ENCODE measurements at regions not wholly inside any gene's neighbourhood (a gene's known extent, or its start where the extent isn't known, plus 50 kb on each side); places are given as distances from the start of the nearest gene placed in this dataset.

- TF ChIP-seq POLR2AphosphoS5 (IDR thresholded peaks at IDR 0.05; ENCODE audit: low read depth, low read length) (no peak), REST (IDR thresholded peaks at IDR 0.05; ENCODE audit: insufficient read depth in 1 of 2, low read depth in 2 of 2, low read length in 2 of 2) (no peak), TAF1 (IDR thresholded peaks at IDR 0.05; ENCODE audit: borderline replicate concordance, insufficient read depth, low read length) (no peak), FOXP2 (optimal IDR thresholded peaks at IDR 0.05; ENCODE audit: borderline replicate concordance, extremely low read depth, extremely low read length, insufficient read depth) (no peak), SIN3A (IDR thresholded peaks at IDR 0.05; ENCODE audit: borderline replicate concordance, insufficient read depth, low read length) (no peak)
Measured at GRCh38 chr1:59094001-59094400, 202.9 kb upstream of the FGGY start.

GRCh38 chr1:59096501-59096900, 200.4 kb upstream of the FGGY start:
- TF ChIP-seq SIN3A (IDR thresholded peaks at IDR 0.05; ENCODE audit: borderline replicate concordance, insufficient read depth, low read length), result no peak

GRCh38 chr1:59098655-59099054, 198.2 kb upstream of the FGGY start:
- TF ChIP-seq SIN3A (IDR thresholded peaks at IDR 0.05; ENCODE audit: borderline replicate concordance, insufficient read depth, low read length) (no peak), TAF1 (IDR thresholded peaks at IDR 0.05; ENCODE audit: borderline replicate concordance, insufficient read depth, low read length) (no peak), FOXP2 (optimal IDR thresholded peaks at IDR 0.05; ENCODE audit: borderline replicate concordance, extremely low read depth, extremely low read length, insufficient read depth) (no peak), POLR2AphosphoS5 (IDR thresholded peaks at IDR 0.05; ENCODE audit: low read depth, low read length) (no peak), REST (IDR thresholded peaks at IDR 0.05; ENCODE audit: insufficient read depth in 1 of 2, low read depth in 2 of 2, low read length in 2 of 2) (no peak)

- no peak for TF ChIP-seq SIN3A (IDR thresholded peaks at IDR 0.05; ENCODE audit: borderline replicate concordance, insufficient read depth, low read length)
- TF ChIP-seq REST (IDR thresholded peaks at IDR 0.05; ENCODE audit: insufficient read depth in 1 of 2, low read depth in 2 of 2, low read length in 2 of 2), result no peak
- no peak for TF ChIP-seq TAF1 (IDR thresholded peaks at IDR 0.05; ENCODE audit: borderline replicate concordance, insufficient read depth, low read length)
- TF ChIP-seq FOXP2 (optimal IDR thresholded peaks at IDR 0.05; ENCODE audit: borderline replicate concordance, extremely low read depth, extremely low read length, insufficient read depth), result no peak
- no peak for TF ChIP-seq POLR2AphosphoS5 (IDR thresholded peaks at IDR 0.05; ENCODE audit: low read depth, low read length)
Measured at GRCh38 chr1:59100708-59101374, 196.1 kb upstream of the FGGY start.

GRCh38 chr1:59101518-59101917, 195.4 kb upstream of the FGGY start:
- TF ChIP-seq SIN3A (IDR thresholded peaks at IDR 0.05; ENCODE audit: borderline replicate concordance, insufficient read depth, low read length), result no peak
- TF ChIP-seq POLR2AphosphoS5 (IDR thresholded peaks at IDR 0.05; ENCODE audit: low read depth, low read length), result no peak
- no peak for TF ChIP-seq REST (IDR thresholded peaks at IDR 0.05; ENCODE audit: insufficient read depth in 1 of 2, low read depth in 2 of 2, low read length in 2 of 2)
- TF ChIP-seq TAF1 (IDR thresholded peaks at IDR 0.05; ENCODE audit: borderline replicate concordance, insufficient read depth, low read length), result no peak
- TF ChIP-seq FOXP2 (optimal IDR thresholded peaks at IDR 0.05; ENCODE audit: borderline replicate concordance, extremely low read depth, extremely low read length, insufficient read depth), result no peak

All from PFSK-1 (cell line).